HFF-Myc (cell line): ENCODE measurements at regions not wholly inside any gene's neighbourhood (a gene's known extent, or its start where the extent isn't known, plus 50 kb on each side); places are given as distances from the start of the nearest gene placed in this dataset.

ENCODE experiments used
- DNase-seq: peaks from one replicate; pipeline ENCODE4 v3.0.0-alpha.2; 2011; ENCODE audit warnings: low read depth; ENCODE audit errors: extremely low read depth
- H3K4me3 ChIP-seq: replicated peaks from 2 replicates; pipeline ENCODE4 v1.5.1; 2011; ENCODE audit warnings: low read depth, mild to moderate bottlenecking, control low read depth, low read length
- CTCF ChIP-seq: IDR thresholded peaks from 2 replicates; pipeline ENCODE4 v1.5.1; 2012; ENCODE audit warnings: mild to moderate bottlenecking, low read depth, low read length, control low read depth; ENCODE audit errors: missing control alignments

- H3K4me3 ChIP-seq = no peak overlapping the region
- no peak for TF ChIP-seq CTCF
- DNase-seq = no peak
These were observed 160.3 kb upstream of the ZNF217 start for GRCh38 chr20:53753880-53754459.

GRCh38 chr20:53752971-53753879, 159.6 kb upstream of the ZNF217 start:
- no peak for TF ChIP-seq CTCF
- no peak for DNase-seq
- no peak overlapping the region for H3K4me3 ChIP-seq

GRCh38 chr20:53752583-53752970, 158.9 kb upstream of the ZNF217 start:
- TF ChIP-seq CTCF = no peak
- DNase-seq = no peak
- no peak overlapping the region for H3K4me3 ChIP-seq

- TF ChIP-seq CTCF = no peak
- DNase-seq = no peak
- no peak overlapping the region for H3K4me3 ChIP-seq
These were observed 158.1 kb upstream of the ZNF217 start for GRCh38 chr20:53751620-53752318.

- no peak overlapping the region for H3K4me3 ChIP-seq
- DNase-seq = peak; percentile 91
- no peak for TF ChIP-seq CTCF
These were observed 157.4 kb upstream of the ZNF217 start for GRCh38 chr20:53750827-53751619.

- no peak for TF ChIP-seq CTCF
- DNase-seq = no peak
These were observed 155.9 kb upstream of the ZNF217 start for GRCh38 chr20:53749499-53749898.

More at GRCh38 chr20:53749499-53749898, 155.9 kb upstream of the ZNF217 start:
- no peak overlapping the region for H3K4me3 ChIP-seq
